GM21423 (cell line): ENCODE measurements at regions not wholly inside any gene's neighbourhood (a gene's known extent, or its start where the extent isn't known, plus 50 kb on each side); places are given as distances from the start of the nearest gene placed in this dataset.

Experiments used
- ATAC-seq: cut with Tn5 transposase; IDR thresholded peaks from one replicate; pipeline ENCODE4 v1.9.1; 2021; ENCODE audit warnings: mild to moderate bottlenecking, moderate library complexity; ENCODE audit not compliant: unreplicated experiment

DNA sequence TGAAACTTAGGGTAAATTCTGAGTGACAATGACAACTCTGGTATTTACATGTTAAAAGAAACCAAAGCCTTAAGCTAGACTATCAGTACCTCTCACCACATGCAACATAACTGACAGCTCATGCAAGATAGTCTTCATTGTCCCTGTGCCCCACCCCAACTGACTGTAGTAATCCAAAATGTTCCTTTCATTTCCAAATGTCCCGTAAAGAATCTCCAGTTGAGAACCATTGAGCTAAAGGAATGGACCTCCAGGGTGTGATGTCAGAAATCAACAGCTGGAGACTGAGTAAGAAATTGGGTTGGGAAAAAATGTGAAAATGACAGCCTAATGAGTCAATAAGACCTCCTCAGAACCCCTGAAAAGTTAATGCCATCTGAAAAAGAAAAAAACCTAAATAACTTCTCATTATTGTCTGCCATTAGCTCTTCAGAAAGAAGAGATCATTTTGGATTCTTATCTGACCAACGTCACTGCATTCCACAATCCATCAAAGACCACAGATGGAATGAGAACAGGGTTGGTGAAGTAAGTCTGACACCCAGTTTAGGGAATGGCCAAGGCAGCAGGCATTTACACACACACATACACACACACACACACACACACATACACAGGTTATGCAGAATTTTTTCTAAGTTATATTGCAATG lies 51.7 kb upstream of the ACVR2A start:
- ATAC-seq = no peak

DNA sequence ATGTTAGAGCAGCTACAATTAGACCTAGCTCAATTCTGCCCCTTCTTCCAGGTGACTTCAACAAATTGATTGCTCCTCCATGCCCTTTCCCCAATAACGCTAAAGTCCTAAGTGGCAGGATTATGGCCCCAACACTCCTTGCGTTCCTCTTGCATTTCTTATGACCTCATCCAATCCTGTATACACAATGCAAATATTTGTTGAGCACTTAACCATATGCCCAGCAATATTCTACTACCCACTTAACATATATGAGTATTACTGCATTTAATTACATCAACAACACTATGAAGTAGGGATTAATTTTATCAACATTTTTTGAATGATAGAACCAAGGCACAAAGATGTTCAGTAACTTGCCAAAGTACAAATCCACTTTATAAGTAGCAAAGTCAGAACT lies 54.2 kb upstream of the ACVR2A start:
- no peak for ATAC-seq

DNA sequence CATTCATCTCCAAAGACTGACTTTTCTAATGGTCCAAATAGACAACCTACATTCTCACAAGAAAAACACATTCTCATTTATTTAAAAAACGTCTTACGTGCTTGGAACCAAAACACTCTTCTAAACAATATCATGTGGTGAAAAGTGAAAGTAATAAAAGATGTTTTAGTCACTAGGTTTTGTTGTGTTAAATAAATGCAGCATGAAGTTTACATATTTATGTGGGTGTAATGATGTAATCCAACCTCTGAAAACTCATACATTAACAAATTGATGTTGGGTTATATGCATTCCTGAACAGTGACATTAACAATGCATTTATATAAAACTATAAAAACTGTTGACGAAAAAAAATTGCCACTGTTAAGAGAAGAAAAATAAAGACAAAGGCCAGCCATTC lies 55.1 kb upstream of the ACVR2A start:
- no peak for ATAC-seq

GRCh38 chr2:147789287-147789686 lies 55.5 kb upstream of the ACVR2A start:
- ATAC-seq = no peak

GRCh38 chr2:147782141-147782930 lies 62.5 kb upstream of the ACVR2A start:
- ATAC-seq = no peak

DNA sequence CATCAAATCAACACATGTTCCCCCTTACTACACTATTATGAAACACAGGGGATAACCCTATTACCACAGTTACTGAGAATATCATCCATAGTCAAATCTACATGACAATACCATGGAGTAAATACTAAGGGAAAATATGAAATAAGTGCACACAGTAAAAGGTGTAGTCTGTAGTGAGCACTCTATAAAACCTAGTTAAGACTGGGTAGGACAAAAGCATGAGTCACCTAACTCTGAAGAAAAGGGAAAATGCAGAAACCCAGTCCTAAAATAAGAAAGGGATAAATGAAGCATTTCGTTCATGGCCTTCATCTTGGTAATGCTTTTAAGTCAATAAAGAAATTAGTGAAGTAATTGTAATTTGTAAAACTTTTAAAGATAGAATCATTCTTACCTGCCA lies 65.4 kb upstream of the ACVR2A start:
- no peak for ATAC-seq

- no peak for ATAC-seq
Measured at GRCh38 chr2:147777394-147777793, 67.4 kb upstream of the ACVR2A start.

- no peak for ATAC-seq
Measured at GRCh38 chr2:147774805-147775204, 70.0 kb upstream of the ACVR2A start.

GRCh38 chr2:147773479-147773878 lies 71.3 kb upstream of the ACVR2A start:
- no peak for ATAC-seq

DNA sequence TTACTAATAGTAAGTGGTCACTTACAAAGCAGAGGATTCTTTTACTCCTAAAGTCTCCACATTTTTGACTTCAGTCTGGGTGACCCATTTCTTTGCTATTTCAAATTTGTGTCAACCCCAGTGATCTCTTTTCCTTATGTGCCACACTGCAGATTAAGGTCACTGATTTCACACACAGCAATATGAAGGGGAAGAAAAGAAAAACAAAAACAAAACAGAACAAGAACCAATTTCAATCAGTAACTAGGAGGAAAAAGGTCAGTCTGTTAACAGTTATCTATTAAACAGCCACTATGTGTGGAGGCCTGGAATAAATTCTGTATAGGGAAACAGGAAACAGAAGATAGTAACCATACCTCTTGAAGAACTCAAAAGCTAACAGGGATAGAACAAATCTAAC lies 72.0 kb upstream of the ACVR2A start:
- ATAC-seq = no peak

GRCh38 chr2:147763861-147764260 lies 81.0 kb upstream of the ACVR2A start:
- ATAC-seq = no peak

- ATAC-seq = no peak
Measured at GRCh38 chr2:147760984-147761383, 83.8 kb upstream of the ACVR2A start.

- ATAC-seq = no peak
Measured at GRCh38 chr2:147759536-147759935, 85.3 kb upstream of the ACVR2A start.

- no peak for ATAC-seq
Measured at GRCh38 chr2:147758821-147759220, 86.0 kb upstream of the ACVR2A start.

DNA sequence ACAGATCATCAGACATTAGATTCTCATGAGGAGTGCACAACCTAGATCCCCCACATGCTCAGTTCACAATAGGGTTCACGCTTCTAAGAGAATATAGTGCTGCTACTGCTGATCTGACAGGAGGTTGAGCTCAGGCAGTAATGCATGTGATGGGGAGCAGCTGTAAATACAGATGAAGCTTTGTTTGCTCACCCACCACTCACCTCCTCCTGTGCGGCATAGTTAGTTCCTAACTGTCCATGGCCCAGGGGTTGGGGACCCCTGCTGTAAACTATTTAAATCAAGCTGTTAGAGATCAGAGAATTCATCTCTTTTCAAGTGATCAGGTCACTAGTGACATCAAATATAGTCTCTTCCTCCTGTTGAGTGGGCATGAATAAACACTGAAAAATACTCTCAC lies 88.8 kb upstream of the ACVR2A start:
- ATAC-seq = no peak

DNA sequence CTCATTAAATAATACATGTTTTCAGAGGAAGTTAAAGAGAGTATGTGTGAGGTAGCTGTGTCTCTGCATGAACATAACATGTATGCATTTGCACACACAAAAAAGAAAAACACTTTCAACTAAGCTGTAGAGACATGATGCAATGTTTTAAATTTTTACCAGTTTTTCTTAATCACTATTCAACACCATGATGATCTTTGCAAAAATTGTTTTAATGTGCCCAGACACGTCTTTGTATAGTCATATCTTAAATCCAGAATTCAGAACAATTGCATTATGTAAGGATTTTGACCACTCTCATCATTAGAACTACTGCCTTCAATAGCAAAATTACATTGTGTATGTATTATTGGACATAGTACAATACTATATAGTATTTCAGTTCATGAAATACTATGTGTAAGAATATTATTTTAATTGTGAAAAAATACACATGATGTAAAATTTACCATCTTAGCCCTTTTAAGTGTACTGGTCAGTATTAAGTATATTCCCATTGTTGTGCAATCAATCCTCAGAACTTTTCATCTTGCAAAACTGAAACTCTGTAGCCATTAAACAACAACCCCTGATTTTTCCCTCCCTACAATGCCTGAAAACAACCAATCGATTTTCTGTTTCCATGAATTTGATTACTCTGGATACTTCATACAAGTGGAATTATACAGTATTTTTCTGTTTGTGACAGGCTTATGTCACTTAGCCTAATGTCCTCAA lies 104.5 kb upstream of the ACVR2A start:
- ATAC-seq = no peak

DNA sequence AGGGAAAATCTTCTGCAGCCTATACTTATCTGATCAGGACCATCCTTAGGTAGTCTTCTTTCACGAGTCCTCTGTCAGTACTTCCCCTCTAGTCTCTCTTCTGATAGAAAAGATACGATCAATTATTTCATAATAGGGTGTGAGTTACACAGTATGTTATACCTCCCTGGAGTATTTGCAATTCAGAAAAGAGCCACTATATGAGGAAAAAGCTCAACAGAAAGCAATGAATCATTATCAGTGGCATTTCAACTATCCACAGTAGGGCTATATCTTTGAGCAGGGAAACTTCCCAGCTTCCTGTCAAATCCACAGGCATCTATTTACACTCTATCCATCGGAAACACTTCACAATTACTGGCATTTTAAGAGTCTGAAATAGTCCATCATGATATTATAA lies 105.3 kb upstream of the ACVR2A start:
- no peak for ATAC-seq

DNA sequence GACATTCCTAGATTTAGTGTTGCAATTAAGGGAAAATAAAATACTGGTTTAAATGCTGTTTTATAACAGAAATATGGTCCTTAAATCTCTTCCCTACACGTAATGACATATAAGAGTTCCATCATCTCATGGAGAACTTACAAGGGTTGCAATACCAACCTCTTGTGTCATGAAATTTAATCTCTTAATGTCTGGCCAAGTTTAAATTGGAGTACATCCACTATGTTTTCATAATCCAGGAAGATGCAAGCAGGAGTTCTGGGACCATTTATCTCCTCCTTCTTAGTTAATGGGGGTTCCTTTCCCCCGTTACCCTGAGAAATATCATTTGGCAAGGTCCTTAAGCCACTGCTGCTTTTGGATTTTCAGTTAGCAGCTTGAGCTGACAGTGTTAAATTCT lies 126.0 kb upstream of the ACVR2A start:
- no peak for ATAC-seq

DNA sequence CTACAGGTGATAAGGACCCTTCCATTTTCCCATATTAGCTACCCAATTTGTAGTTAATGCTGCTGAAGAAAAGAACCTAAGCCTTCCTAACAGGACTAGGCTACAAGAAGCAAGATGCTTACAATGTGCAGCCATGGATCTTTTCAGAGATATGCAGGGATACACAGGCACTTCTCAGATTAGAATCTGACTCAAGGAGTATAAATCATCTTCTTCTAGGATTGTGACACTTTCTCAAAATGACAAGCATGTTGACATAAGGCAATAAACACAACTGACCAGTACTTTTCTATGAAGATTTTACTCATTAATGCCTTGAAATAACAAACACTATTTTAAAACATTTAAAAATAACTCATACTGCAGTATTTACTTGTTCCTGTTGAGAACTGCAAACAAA lies 127.9 kb upstream of the ACVR2A start:
- no peak for ATAC-seq

DNA sequence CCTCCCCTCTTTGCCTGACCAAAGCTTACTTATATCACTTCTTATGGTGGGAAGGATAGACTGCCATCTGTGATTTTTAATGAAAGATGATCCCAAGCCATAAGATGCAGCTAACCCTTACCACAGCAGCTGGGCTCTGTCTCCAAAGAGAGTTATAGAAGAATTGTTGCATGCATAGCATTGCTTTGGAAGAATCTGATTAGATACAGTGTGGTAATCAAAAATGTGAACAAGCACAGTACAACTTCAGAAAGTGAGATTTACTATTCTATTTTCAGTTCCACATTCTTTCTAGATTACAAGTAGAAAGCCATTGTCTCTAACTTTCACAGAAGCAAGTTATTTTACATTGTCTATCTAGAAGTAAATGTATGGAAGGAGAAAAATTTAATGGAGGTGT lies 129.0 kb upstream of the ACVR2A start:
- no peak for ATAC-seq

- ATAC-seq = no peak
Measured at GRCh38 chr2:147714582-147714981, 130.2 kb upstream of the ACVR2A start.

DNA sequence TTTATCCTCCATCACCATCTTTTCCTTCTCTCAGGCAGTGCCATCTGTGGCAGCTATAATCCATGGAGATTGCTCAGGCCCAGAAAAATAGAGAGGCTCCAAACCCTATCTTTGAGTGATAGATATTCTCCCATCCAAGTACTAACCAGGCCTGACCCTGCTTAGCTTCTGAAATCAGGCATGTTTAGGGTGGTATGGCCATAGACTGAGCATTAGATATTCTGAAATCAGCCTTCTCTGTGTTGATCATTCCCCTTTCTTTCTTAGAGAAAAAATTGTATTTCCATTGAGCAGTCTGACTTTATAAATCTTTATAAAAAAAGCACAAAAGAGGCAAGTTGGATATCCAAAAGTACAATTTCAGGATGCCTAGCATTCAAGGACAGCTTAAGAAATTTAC lies 131.5 kb upstream of the ACVR2A start:
- ATAC-seq = no peak
